SK-N-SH treated with all-trans-retinoic acid at 6 μM for 48 hours (cell line): ENCODE measurements at regions not wholly inside any gene's neighbourhood (a gene's known extent, or its start where the extent isn't known, plus 50 kb on each side); places are given as distances from the start of the nearest gene placed in this dataset.

Experiments used
- ATAC-seq: fragments of 200-7000 bp; cut with Tn5 transposase; 3 replicates; pipeline ENCODE4 v1.9.1; 2020; ENCODE audit warnings: mild to moderate bottlenecking, moderate library complexity
- ARNTL ChIP-seq: fragments of 450-650 bp; formaldehyde crosslinking; IDR thresholded peaks from 2 replicates; pipeline ENCODE4 v1.5.0; 2020; ENCODE audit warnings: low read depth, mild to moderate bottlenecking, moderate library complexity, borderline replicate concordance
- BACH2 ChIP-seq: fragments of 250-450 bp; sonication (Bioruptor Pico); IDR thresholded peaks from 2 replicates; pipeline ENCODE4 v1.9.0; 2021; ENCODE audit warnings: mild to moderate bottlenecking, borderline replicate concordance
- CREB5 ChIP-seq: fragments of 250-450 bp; sonication (Bioruptor Pico); IDR thresholded peaks from 2 replicates; pipeline ENCODE4 v1.5.1; 2020; ENCODE audit warnings: low read depth, mild to moderate bottlenecking, moderate library complexity
- CSDC2 ChIP-seq: fragments of 250-450 bp; sonication (Bioruptor Pico); IDR thresholded peaks from 2 replicates; pipeline ENCODE4 v1.5.0; 2020; ENCODE audit warnings: mild to moderate bottlenecking, moderate library complexity
- CSRNP3 ChIP-seq: fragments of 250-450 bp; sonication (Bioruptor Pico); IDR thresholded peaks from 2 replicates; pipeline ENCODE4 v1.5.1; 2021; ENCODE audit warnings: mild to moderate bottlenecking, moderate library complexity
- ISL1 ChIP-seq: fragments of 250-450 bp; sonication (Bioruptor Pico); IDR thresholded peaks from 2 replicates; pipeline ENCODE4 v2.1.2; 2022; ENCODE audit warnings: mild to moderate bottlenecking, moderate library complexity
- OSR1 ChIP-seq: fragments of 250-450 bp; sonication (Bioruptor Pico); IDR thresholded peaks from 2 replicates; pipeline ENCODE4 v1.8.0; 2022; ENCODE audit warnings: moderate library complexity, mild to moderate bottlenecking, inconsistent platforms
- PATZ1 ChIP-seq: fragments of 250-450 bp; sonication (Bioruptor Pico); IDR thresholded peaks from 2 replicates; pipeline ENCODE4 v1.8.0; 2020; ENCODE audit warnings: mild to moderate bottlenecking, moderate library complexity, borderline replicate concordance
- POU6F1 ChIP-seq: fragments of 250-450 bp; sonication (Bioruptor Pico); IDR thresholded peaks from 2 replicates; pipeline ENCODE4 v1.8.0; 2021; ENCODE audit warnings: low read depth, mild to moderate bottlenecking, moderate library complexity, borderline replicate concordance
- PPARA ChIP-seq: fragments of 250-450 bp; sonication (Bioruptor Pico); IDR thresholded peaks from 2 replicates; pipeline ENCODE4 v1.5.0; 2020; ENCODE audit warnings: mild to moderate bottlenecking, borderline replicate concordance
- RARB ChIP-seq: fragments of 250-450 bp; sonication (Bioruptor Pico); IDR thresholded peaks from 2 replicates; pipeline ENCODE4 v1.8.0; 2021; ENCODE audit warnings: mild to moderate bottlenecking, moderate library complexity
- SNAI2 ChIP-seq: fragments of 250-450 bp; sonication (Bioruptor Pico); IDR thresholded peaks from 2 replicates; pipeline ENCODE4 v1.5.0; 2020; ENCODE audit warnings: mild to moderate bottlenecking, moderate library complexity
- TCF4 ChIP-seq: fragments of 250-450 bp; sonication (Bioruptor Pico); IDR thresholded peaks from 2 replicates; pipeline ENCODE4 v1.8.0; 2021; ENCODE audit warnings: mild to moderate bottlenecking, moderate library complexity, borderline replicate concordance
- TOX ChIP-seq: fragments of 250-450 bp; sonication (Bioruptor Pico); IDR thresholded peaks from 2 replicates; pipeline ENCODE4 v1.8.0; 2021; ENCODE audit warnings: mild to moderate bottlenecking, moderate library complexity, borderline replicate concordance
- TSHZ2 ChIP-seq: fragments of 250-450 bp; sonication (Bioruptor Pico); IDR thresholded peaks from 2 replicates; pipeline ENCODE4 v1.5.0; 2020; ENCODE audit warnings: mild to moderate bottlenecking, moderate library complexity
- ZC3H10 ChIP-seq: fragments of 250-450 bp; sonication (Bioruptor Pico); IDR thresholded peaks from 2 replicates; pipeline ENCODE4 v1.5.1; 2021; ENCODE audit warnings: mild to moderate bottlenecking, moderate library complexity
- ZFP3 ChIP-seq: fragments of 250-450 bp; sonication (Bioruptor Pico); IDR thresholded peaks from 2 replicates; pipeline ENCODE4 v1.5.0; 2020; ENCODE audit warnings: mild to moderate bottlenecking, moderate library complexity
- ZFP30 ChIP-seq: fragments of 450-650 bp; formaldehyde crosslinking; IDR thresholded peaks from 2 replicates; pipeline ENCODE4 v1.5.0; 2022; ENCODE audit warnings: mild to moderate bottlenecking, moderate library complexity
- ZNF565 ChIP-seq: fragments of 450-650 bp; formaldehyde crosslinking; conservative IDR thresholded peaks from 2 replicates; pipeline ENCODE4 v1.5.0; 2020; ENCODE audit warnings: low read depth, mild to moderate bottlenecking, moderate library complexity
- ZNF70 ChIP-seq: fragments of 450-650 bp; formaldehyde crosslinking; IDR thresholded peaks from 2 replicates; pipeline ENCODE4 v1.5.0; 2020; ENCODE audit warnings: mild to moderate bottlenecking, moderate library complexity
- ZNF8 ChIP-seq: fragments of 450-650 bp; formaldehyde crosslinking; IDR thresholded peaks from 2 replicates; pipeline ENCODE4 v1.5.0; 2020; ENCODE audit warnings: mild to moderate bottlenecking, moderate library complexity

- no peak for ATAC-seq
- TF ChIP-seq PATZ1: no peak
- no peak for TF ChIP-seq ZFP3 (CRISPR knock-in tag)
- no peak for TF ChIP-seq CREB5
- no peak for TF ChIP-seq ZNF8 (CRISPR knock-in tag)
- TF ChIP-seq ZC3H10: no peak
- TF ChIP-seq BACH2: no peak
- TF ChIP-seq ZFP30 (CRISPR knock-in tag): no peak
- TF ChIP-seq ZNF565 (CRISPR knock-in tag): no peak
- no peak for TF ChIP-seq OSR1 (CRISPR knock-in tag)
- no peak for TF ChIP-seq RARB (CRISPR knock-in tag)
These were observed 213.8 kb downstream of the ERMARD start for GRCh38 chr6:169965239-169965638.

GRCh38 chr6:169964486-169965180 lies 213.2 kb downstream of the ERMARD start:
- TF ChIP-seq ZC3H10 (no peak), RARB (CRISPR knock-in tag) (no peak), ZFP3 (CRISPR knock-in tag) (no peak), ISL1 (no peak), CREB5 (no peak), CSDC2 (CRISPR knock-in tag) (no peak), POU6F1 (CRISPR knock-in tag) (no peak), ZNF565 (CRISPR knock-in tag) (no peak), PPARA (CRISPR knock-in tag) (no peak), TSHZ2 (CRISPR knock-in tag) (no peak), TOX (no peak), TCF4 (CRISPR knock-in tag) (no peak), SNAI2 (no peak), ZFP30 (CRISPR knock-in tag) (no peak), ZNF8 (CRISPR knock-in tag) (no peak), OSR1 (CRISPR knock-in tag) (no peak), ZNF70 (no peak), PATZ1 (no peak), ARNTL (CRISPR knock-in tag) (no peak), CSRNP3 (CRISPR knock-in tag) (no peak)
- no peak for ATAC-seq
